Esophagus squamous epithelium (tissue), 5 donors: ENCODE measurements at regions not wholly inside any gene's neighbourhood (a gene's known extent, or its start where the extent isn't known, plus 50 kb on each side); places are given as distances from the start of the nearest gene placed in this dataset.

Experiments
- DNase-seq: peaks from one replicate; lab custom pipeline; 2025; lab: John Stamatoyannopoulos, UW
- H3K27ac ChIP-seq, 4 donors: fragments of 200-600 bp; sonication (generic); one replicate each; pipeline ENCODE4 v1.5.1; 2016 to 2019; ENCODE audit warnings: mild to moderate bottlenecking in 1 of 4
- H3K27me3 ChIP-seq, 4 donors: fragments of 200-600 bp; sonication (generic); 1 replicate in 3 of 4; 2 replicates in 1 of 4; pipeline versions ENCODE4 v1.5.1 to v1.6.0; 2017 to 2021; ENCODE audit warnings: antibody characterized with exemption in 1 of 4
- H3K36me3 ChIP-seq, 3 donors: fragments of 200-600 bp; sonication (generic); one replicate each; pipeline ENCODE4 v1.5.1; 2016 to 2019
- H3K4me1 ChIP-seq, 3 donors: fragments of 200-600 bp; sonication (generic); one replicate each; pipeline ENCODE4 v1.5.1; 2017 to 2019
- H3K4me3 ChIP-seq, 4 donors: fragments of 200-600 bp; sonication (generic); 1 replicate in 3 of 4; 2 replicates in 1 of 4; pipeline ENCODE4 v1.5.1; 2016 to 2019; ENCODE audit warnings: mild to moderate bottlenecking in 2 of 4, moderate library complexity in 1 of 4
- H3K9me3 ChIP-seq, 3 donors: fragments of 200-600 bp; sonication (generic); one replicate each; pipeline ENCODE4 v1.5.1; 2016 to 2019
- POLR2A ChIP-seq, 4 donors: fragments of 450-650 bp; IDR thresholded peaks; one replicate each; pipeline ENCODE4 v1.6.1; 2017; ENCODE audit warnings: antibody characterized with exemption in 4 of 4, mild to moderate bottlenecking in 4 of 4, moderate library complexity in 3 of 4
- WGBS, 2 donors: methylation state at CpG; one replicate each; pipeline ENCODE4 v1.1.5; 2018; 5-methylcytosine and 5-hydroxymethylcytosine counted together
- intact Hi-C: fragments of 100-400 bp; cut with DNase I; formaldehyde crosslinking; loops from one replicate; pipeline ENCODE4 v1.15.0; 2022
- TF ChIP-seq, protein P1 (sequence below), 6 experiments: fragments of 450-650 bp in 4 of 6; fragments of 200-600 bp in 2 of 6; sonication (generic) in 2 of 6; IDR thresholded peaks; one replicate each; pipeline ENCODE4 v1.5.1; 2016 to 2019; ENCODE audit warnings: antibody characterized with exemption in 6 of 6, mild to moderate bottlenecking in 4 of 6, moderate library complexity in 4 of 6
- donor health status: DM: yes; HTN: yes; CAD: no.

DNA sequence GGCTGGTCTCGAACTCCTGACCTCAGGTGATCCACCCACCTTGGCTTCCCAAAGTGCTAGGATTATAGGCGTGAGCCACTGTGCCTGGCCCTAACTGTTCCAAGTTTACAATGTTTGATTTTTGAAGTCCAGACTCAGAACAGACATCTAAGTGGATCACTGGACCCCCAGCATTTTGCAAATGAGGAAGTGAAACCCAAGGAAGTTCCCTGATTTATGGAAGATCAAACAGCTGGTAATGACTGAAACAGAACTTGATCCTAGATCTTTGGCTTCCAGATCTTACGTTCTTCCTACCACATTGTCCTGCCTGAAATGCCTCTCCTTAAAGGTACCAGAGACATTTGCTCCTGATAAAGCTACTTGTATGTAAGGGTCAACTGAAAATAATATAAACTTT, 58.3 kb upstream of the NCOA1 start:
- Histone ChIP-seq H3K4me1 (peaks cover 5 to 44% (median 20%) of the 10 kb centered on the region in 3 donors), H3K9me3 (no peaks in the 10 kb centered on the region), H3K27me3 (no peaks in the 10 kb centered on the region), H3K36me3 (no peaks in the 10 kb centered on the region), H3K4me3 (no peak overlapping the region), H3K27ac (no peak overlapping the region)
- TF ChIP-seq POLR2A (IDR thresholded peaks at IDR 0.05), result no peak
- TF ChIP-seq, protein P1, sequence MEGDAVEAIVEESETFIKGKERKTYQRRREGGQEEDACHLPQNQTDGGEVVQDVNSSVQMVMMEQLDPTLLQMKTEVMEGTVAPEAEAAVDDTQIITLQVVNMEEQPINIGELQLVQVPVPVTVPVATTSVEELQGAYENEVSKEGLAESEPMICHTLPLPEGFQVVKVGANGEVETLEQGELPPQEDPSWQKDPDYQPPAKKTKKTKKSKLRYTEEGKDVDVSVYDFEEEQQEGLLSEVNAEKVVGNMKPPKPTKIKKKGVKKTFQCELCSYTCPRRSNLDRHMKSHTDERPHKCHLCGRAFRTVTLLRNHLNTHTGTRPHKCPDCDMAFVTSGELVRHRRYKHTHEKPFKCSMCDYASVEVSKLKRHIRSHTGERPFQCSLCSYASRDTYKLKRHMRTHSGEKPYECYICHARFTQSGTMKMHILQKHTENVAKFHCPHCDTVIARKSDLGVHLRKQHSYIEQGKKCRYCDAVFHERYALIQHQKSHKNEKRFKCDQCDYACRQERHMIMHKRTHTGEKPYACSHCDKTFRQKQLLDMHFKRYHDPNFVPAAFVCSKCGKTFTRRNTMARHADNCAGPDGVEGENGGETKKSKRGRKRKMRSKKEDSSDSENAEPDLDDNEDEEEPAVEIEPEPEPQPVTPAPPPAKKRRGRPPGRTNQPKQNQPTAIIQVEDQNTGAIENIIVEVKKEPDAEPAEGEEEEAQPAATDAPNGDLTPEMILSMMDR (IDR thresholded peaks at IDR 0.05), result no peak
- WGBS, 2 donors, result 60 to 89% methylated on average over 1 to 3 of the region's 3 CpGs
- intact Hi-C loops, result no loop called here
- no peak for DNase-seq

DNA sequence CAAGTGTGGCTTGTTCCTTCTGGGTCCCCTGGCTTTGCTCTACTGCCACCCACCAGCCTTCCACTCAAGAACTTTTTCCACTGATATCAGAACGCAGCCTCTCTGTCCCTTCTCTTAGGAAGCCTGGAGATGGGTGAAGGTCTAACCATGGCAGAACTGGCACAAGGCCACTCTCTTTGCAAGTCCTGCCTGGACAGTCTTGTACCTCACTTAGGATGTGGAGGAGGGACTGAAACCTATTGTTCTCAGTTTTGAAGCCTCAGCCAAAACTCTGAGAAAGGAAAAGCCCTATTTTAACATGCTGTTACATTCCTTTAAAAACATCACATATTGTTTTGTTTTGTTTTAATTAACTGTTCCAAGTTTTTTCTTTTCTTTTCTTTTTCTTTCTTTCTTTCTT, 58.9 kb upstream of the NCOA1 start:
- Histone ChIP-seq H3K27ac (no peak overlapping the region), H3K27me3 (no peaks in the 10 kb centered on the region), H3K9me3 (no peaks in the 10 kb centered on the region), H3K4me3 (no peak overlapping the region), H3K4me1 (peaks cover 5 to 40% (median 20%) of the 10 kb centered on the region in 3 donors), H3K36me3 (no peaks in the 10 kb centered on the region)
- no peak for DNase-seq
- 100% methylated on average over 1 of the region's 1 CpG for WGBS, 2 donors
- intact Hi-C loops, result no loop called here
- TF ChIP-seq POLR2A (IDR thresholded peaks at IDR 0.05), result no peak
- TF ChIP-seq, protein P1 (IDR thresholded peaks at IDR 0.05), result no peak

DNA sequence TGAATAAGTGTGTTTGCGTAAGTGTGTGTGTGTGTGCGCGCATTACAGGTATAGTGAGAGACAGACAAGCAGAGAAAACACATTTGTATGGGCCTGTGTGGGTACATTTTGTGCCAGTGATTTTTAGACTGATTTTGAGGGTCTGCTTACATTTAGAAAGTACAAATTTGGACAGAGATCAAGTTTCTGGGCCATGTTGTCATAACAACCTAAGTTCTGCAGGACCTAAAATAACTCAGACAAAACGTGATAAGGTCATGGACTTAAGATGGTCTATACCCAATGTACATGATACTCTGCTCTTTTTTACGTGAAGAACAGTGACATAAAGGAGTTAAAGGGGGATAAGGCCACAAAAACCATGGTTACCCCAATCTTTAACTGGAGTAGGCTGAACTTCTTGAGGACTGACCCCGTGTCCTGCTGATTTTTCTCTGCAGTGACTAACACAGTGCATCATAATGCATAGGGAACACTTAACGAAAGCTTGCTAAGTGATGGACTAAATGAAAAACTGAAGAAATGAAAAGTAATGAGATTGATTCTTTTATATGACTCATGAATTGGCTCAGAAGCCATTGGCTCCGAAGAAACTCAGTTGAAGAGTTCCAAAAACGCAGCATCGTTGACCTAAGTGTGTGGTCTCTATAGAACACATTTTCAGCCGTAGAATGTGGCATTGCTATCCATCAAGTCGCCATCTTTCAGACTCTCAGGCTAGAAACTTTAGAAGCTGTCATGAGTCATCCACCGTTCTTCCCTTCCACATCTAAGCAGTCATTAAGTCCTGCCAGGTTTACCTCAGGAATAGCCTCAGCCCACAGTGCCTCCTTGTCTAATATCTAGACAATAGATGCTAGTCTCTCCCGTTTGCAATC, 61.6 kb upstream of the NCOA1 start:
- 61 to 62% methylated on average over 13 to 14 of the region's 14 CpGs for WGBS, 2 donors
- intact Hi-C loops, result no loop called here
- H3K9me3 ChIP-seq, result no peaks in the 10 kb centered on the region
- DNase-seq, result no peak
- H3K4me1 ChIP-seq, result peaks cover 0 to 21% (median 1%) of the 10 kb centered on the region in 3 donors
- H3K36me3 ChIP-seq, result no peaks in the 10 kb centered on the region
- TF ChIP-seq POLR2A (IDR thresholded peaks at IDR 0.05), result no peak
- TF ChIP-seq, protein P1 (IDR thresholded peaks at IDR 0.05), result no peak
- no peak overlapping the region for H3K27ac ChIP-seq
- no peaks in the 10 kb centered on the region for H3K27me3 ChIP-seq
- H3K4me3 ChIP-seq, result no peak overlapping the region

DNA sequence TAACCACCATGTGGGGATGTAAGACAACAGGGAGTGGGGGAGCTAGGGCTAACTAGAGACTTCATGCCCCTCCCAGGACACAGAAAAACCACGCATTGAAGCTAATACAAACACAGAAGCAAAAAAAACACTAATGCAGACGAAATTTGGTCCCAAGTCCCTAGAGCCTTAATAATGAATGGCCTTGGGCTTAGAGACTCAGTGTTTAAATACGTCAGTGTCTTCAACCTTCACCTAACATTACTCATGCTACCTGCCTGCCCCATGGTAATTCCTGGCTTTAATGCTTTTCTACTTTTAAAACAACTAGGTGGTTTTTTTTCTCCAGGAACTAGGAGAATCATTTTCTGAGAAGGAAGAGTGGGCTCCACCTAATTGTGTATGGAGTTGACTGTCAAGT, 64.1 kb upstream of the ITSN2 start:
- intact Hi-C loops, result no loop called here

DNA sequence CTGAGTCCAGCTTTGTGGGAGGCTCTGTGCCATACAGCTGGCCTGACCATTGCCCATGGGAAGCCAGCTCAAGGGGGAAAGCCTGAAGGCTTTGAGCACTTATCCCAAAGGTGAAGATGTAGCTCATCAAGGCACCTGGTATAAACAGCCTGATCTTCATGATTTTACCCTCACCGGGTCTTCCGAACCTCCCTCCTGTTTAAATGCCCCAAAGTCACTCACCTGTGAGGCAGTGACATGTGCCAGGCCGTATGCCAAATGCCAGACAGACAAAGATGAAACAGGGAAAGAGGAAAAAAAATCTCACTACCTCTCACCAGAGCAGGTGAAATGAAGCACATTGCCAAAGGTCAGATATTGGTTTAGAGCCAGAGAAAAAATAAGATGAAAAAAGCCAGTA, 62.8 kb upstream of the ITSN2 start:
- intact Hi-C loops, result no loop called here
- no peak for DNase-seq
- no peaks in the 10 kb centered on the region for H3K27me3 ChIP-seq
- H3K4me3 ChIP-seq, result no peak overlapping the region
- peaks cover 0 to 30% (median 3%) of the 10 kb centered on the region in 3 donors for H3K4me1 ChIP-seq
- TF ChIP-seq, protein P1 (IDR thresholded peaks at IDR 0.05), result no peak
- no peak for TF ChIP-seq POLR2A (IDR thresholded peaks at IDR 0.05)
- H3K9me3 ChIP-seq, result no peaks in the 10 kb centered on the region
- peak overlapping the region in 2 of 4 donors; percentile 42 to 69 for H3K27ac ChIP-seq
- WGBS, 2 donors, result 60 to 66% methylated on average over 2 to 3 of the region's 3 CpGs
- no peaks in the 10 kb centered on the region for H3K36me3 ChIP-seq

More for the DNA sequence above, 64.1 kb upstream of the ITSN2 start:
- no peaks in the 10 kb centered on the region for H3K36me3 ChIP-seq
- peaks cover 0 to 32% (median 3%) of the 10 kb centered on the region in 3 donors for H3K4me1 ChIP-seq
- WGBS, 2 donors, result 43 to 56% methylated on average over 3 of the region's 3 CpGs
- no peak overlapping the region for H3K4me3 ChIP-seq
- H3K9me3 ChIP-seq, result no peaks in the 10 kb centered on the region
- no peak for DNase-seq
- H3K27ac ChIP-seq, result peak overlapping the region in 2 of 4 donors; percentile 25 to 69
- no peak for TF ChIP-seq POLR2A (IDR thresholded peaks at IDR 0.05)
- TF ChIP-seq, protein P1 (IDR thresholded peaks at IDR 0.05), result no peak
- H3K27me3 ChIP-seq, result no peaks in the 10 kb centered on the region
